H1 (cell line): ENCODE measurements at regions not wholly inside any gene's neighbourhood (a gene's known extent, or its start where the extent isn't known, plus 50 kb on each side); places are given as distances from the start of the nearest gene placed in this dataset.

Source experiments
- CTBP2 ChIP-seq: IDR thresholded peaks from 2 replicates; pipeline ENCODE4 v1.7.0; 2011; ENCODE audit warnings: borderline replicate concordance, mild to moderate bottlenecking, moderate library complexity, mixed read lengths, low read length; ENCODE audit not compliant: insufficient read depth, insufficient read length

DNA sequence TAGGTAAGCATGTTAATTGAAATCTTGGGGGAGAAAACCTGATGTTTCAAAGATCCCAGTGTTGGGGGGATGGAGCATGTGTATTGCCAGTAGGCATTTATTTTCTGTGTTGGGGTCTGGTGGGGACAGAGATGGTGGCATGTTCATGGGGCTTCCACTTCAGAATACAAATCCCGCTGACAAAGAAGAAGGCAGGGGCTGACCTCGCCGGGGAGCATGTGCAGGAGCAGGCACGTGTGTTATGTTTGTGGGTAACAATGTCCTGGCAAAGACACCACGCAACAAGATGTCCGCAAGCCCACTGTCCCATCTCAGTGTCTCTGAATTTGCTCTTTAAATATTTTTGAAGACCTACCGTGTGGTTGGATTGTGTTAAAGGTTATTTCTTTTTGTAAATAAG is 164.5 kb downstream of the TEX29 start (continued):
- TF ChIP-seq CTBP2 = no peak
